GM13977 (cell line): ENCODE measurements at regions not wholly inside any gene's neighbourhood (a gene's known extent, or its start where the extent isn't known, plus 50 kb on each side); places are given as distances from the start of the nearest gene placed in this dataset.
"Not testable (repeated sequence)": the region's sequence is repeated elsewhere in the genome, so short reads cannot be mapped to it uniquely, and the experiment has no call there.

Experiments
- DNase-seq: peaks from one replicate; pipeline ENCODE4 v3.0.0; 2012; ENCODE audit warnings: low spot score
- in situ Hi-C: fragments of 300-500 bp; cut with MboI; formaldehyde crosslinking; loops from one replicate; pipeline ENCODE4 v1.12.0; 2022; ENCODE audit warnings: low sequenced_read_pairs, low pct_unique_long_range_greater_than_20kb, mixed read lengths, inconsistent platforms; ENCODE audit not compliant: unreplicated experiment
- TF ChIP-seq, protein P1 (sequence below): IDR thresholded peaks from 2 replicates; pipeline ENCODE4 v1.5.1; 2012; ENCODE audit warnings: mild to moderate bottlenecking, control low read depth; ENCODE audit not compliant: insufficient read depth; ENCODE audit errors: extremely low read depth, missing control alignments

DNA sequence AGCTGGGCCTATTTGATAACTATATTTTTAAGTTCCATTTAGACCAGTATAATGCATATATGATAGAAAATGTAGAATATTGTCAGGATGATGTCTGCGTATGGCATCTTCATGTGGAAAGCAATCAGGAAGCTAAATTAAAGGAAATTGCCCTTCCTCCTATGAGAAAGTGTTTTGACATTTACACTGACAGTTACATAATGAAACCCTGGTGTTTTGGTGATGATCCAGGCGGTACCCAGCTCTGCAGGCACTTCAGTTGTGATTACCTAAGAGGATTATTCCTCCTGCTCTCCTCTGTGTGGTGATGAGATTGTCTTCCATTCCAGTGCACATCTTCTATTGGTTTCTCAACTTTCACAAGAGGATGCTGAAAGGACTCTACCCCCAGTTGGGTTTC, 126.5 kb upstream of the MITF start:
- DNase-seq = no peak
- in situ Hi-C loops = no loop called here
- TF ChIP-seq, protein P1, sequence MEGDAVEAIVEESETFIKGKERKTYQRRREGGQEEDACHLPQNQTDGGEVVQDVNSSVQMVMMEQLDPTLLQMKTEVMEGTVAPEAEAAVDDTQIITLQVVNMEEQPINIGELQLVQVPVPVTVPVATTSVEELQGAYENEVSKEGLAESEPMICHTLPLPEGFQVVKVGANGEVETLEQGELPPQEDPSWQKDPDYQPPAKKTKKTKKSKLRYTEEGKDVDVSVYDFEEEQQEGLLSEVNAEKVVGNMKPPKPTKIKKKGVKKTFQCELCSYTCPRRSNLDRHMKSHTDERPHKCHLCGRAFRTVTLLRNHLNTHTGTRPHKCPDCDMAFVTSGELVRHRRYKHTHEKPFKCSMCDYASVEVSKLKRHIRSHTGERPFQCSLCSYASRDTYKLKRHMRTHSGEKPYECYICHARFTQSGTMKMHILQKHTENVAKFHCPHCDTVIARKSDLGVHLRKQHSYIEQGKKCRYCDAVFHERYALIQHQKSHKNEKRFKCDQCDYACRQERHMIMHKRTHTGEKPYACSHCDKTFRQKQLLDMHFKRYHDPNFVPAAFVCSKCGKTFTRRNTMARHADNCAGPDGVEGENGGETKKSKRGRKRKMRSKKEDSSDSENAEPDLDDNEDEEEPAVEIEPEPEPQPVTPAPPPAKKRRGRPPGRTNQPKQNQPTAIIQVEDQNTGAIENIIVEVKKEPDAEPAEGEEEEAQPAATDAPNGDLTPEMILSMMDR = no peak

DNA sequence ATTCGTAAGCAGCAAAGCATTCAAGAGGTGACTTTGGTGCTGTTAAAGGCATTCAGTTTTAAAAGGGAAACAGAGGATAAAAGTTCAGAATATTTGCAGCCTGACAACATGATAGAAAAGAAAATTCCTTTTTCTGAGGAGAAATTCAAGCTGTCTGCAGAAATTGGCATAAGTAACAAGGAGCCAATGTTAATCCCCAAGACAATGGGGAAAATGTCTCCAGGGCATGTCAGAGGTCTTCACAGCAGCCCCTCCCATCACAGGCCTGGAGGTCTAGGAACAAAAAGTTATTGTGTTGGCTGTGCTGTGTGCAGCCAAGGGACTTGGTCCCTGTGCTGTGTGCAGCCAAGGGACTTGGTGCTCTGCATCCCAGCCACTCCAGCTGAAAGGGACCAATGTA, 129.7 kb upstream of the MITF start:
- DNase-seq, in situ Hi-C loops: not testable (repeated sequence)

DNA sequence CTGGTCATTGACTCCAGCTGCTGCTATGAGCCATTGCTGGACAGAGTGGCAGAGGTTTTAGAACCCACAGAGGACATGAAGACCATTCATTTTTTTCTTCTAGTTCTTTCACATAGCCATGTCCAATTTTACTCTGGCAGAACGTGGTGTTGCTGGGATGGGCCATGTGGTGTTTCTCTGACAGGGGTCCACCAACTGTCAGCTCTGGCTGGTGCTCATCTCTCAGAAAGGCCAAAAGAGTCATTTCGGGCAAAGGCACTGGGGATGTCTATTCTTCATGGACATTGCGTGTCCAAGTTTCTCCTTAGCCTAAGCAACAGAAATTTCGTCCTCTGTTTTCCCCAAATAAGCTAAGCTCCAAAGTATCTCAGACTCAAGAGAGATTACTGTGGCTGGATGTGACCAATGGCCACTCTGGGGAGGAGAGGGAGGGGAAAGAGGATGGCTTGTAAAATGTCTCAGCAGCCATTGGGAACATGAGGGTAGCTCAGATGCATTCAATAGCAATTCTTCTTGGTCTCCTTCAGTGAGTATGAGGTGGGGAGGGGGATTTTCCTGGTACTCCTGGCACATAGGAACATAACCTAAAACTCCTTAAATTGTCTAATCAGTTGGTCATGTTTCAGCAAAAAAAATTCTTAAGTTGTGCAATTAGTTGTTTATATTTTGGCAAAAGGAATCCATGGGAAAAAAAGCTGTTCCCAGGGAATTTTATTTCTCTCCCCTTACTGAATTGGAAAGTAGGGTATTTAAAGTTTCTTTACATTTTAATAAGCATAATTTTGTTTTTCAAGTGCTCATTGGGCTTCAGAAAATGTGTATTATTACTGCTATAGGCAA, 131.6 kb upstream of the MITF start:
- DNase-seq = no peak
- TF ChIP-seq, protein P1 = no peak
- in situ Hi-C loops = no loop called here

DNA sequence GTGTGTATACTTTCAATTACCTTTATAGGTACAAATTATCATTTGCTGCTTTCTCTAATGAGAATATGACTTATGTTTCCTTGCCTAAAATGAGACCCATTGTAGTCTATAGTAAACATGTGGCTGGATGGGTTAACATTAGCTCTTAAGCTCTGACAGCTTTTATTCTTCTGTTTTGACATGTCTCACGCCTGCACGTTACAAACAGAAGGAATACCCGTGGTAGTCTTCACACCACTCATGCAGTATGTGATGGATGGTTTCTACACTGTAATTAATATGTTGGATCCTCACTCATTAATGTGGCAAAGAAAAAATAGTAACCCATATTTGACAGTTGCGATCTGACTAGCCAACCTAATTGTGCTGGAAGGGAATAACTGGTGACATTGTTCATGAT, 133.4 kb upstream of the MITF start:
- in situ Hi-C loops = no loop called here
- no peak for DNase-seq
- TF ChIP-seq, protein P1 = no peak

DNA sequence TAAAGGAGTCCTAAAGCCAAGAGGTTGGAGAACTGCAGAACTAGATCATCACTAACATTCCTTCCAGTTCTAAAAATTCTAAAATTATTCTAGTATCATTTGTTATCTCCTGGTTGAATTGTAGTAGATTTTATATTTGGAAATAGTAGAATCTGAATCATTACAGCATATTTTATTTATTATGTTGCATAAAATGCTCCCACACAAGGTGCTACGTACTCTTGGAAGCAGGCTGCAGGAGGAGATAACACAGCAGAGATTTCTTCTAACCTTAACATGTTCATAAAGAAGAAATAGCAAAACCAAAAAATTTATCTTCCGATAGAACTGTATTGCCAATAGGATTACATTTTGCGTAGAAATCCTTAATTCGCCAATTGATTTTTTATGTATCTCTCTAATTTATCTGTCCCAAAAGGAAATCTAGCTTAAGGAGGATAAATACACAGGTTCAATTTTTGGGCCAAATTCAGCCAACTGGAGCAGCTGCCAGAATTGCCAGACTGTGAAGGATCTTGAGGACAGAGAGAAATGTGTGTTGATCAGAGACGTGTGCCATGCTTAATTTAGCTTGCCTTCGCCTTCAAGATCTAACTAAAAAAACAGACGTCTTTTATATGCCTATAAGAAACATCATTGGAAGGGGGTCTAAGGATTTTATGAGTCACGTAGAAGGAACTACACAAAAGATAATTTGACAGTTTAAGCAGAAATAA, 134.4 kb upstream of the MITF start:
- DNase-seq = no peak
- TF ChIP-seq, protein P1 = no peak
- in situ Hi-C loops = no loop called here

DNA sequence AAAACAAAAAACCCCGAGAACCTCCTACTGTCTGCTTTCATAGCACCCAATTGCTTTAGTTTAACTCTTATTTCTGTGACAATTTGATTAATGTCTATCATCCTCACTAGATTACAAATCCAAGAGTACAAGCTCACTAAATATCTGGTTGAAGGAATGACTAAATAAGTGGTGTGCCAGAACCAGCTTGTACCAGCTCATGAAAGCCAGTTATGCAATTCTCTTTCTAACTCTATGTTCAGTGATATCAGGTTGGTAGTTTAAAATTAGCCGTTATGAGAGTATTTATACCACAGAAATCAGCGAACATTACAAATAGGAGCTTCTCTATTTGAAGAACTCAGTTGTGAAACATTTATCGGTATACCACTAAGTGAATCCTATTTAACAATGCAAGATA, 137.2 kb upstream of the MITF start:
- DNase-seq = no peak
- TF ChIP-seq, protein P1 = no peak
- in situ Hi-C loops = no loop called here

DNA sequence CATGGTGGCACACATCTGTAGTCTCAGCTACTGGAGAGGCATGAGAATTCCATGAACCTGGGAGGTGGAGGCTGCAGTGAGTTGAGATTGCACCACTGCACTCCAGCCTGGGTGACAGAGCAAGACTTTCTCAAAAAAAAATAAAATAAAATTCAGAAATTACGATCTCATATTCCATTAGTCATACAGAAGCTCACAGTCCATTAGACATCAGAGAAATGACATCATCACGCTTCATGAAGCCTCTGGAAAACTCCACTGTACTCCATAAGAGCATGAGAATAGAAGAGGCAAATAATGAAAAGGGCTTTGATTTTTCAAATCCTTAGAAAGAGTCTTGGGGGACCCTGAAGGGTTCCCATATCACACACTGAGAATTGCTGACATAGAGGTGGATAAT, 145.0 kb upstream of the MITF start:
- in situ Hi-C loops = no loop called here

More for the DNA sequence above, 145.0 kb upstream of the MITF start:
- no peak for DNase-seq
- TF ChIP-seq, protein P1 = no peak
